Medulla oblongata (tissue), 1 donor: ENCODE measurements at regions not wholly inside any gene's neighbourhood (a gene's known extent, or its start where the extent isn't known, plus 50 kb on each side); places are given as distances from the start of the nearest gene placed in this dataset.

ENCODE experiments used
- DNase-seq: peaks from one replicate; pipeline ENCODE4 v3.0.0-alpha.2; 2015; ENCODE audit errors: extremely low spot score

DNA sequence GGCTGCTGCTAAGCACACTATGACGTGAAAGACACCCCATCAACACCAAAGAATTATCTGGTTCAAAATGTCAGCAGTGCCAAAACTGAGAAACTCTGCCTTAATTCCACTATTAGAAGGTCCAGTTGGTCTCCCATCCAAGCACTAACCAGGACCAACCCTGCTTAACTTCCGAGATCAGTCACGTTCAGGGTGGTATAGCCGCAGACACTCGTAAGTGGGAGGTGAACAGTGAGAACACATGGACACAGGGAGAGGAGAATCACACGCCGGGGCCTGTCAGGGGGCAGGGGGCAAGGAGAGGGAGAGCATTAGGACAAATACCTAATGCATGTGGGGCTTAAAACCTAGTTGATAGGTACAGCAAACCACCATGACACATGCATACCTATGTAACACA lies 83.4 kb downstream of the C13orf42 start:
- DNase-seq = no peak

- no peak for DNase-seq
These were observed 85.1 kb downstream of the C13orf42 start for GRCh38 chr13:51026016-51026415.

DNA sequence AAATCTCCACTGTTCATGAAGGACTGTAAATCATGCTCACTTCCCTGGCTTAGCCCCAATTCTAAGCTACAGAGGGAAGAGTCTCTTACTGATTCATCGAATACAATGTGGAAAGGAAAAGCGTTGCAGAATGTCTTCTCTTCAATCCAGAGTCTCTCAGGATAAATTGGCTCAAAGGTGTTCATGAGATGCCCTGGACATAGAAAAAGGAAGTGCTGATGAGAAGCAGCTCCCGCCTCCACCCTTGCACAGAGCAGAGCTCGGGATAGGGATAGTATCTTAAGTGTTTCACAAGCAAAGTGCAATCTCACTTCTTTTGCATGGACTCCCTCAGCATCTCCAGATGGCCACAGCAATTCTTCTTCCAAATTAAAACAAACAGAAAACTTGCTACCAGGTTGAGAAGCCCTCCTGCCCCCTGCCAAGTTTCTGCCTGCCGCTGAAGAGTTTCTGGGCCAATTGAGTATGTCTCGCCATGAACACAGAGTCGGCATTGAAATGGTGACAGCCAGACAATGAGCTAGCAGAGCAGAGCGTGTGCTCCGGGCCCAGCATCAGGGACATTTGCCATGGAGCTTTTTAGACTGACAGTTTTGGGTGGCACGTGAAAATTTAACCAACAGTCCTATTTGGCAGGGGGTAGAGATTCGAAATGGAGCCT lies 85.7 kb downstream of the C13orf42 start:
- DNase-seq = peak; percentile 22

DNA sequence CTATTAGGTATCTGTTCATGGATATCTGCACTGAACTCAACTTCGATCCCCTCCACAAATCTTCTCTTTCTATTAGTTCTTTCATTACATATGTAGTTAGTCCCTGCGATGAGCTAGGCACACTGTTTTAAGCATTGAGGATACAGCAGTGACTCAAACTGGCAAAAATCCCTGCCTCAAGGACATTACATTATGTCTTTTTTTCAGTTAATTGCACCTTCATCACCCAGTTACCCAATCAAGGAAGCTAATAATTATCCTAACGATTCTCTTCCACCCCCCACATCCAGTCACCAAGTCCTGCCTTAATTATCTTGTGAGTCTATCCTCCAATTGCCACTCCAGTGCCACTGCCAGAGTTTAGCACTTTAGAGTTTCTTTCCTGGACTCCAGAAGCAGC lies 89.3 kb downstream of the C13orf42 start:
- DNase-seq = no peak

- no peak for DNase-seq
These were observed 90.5 kb downstream of the C13orf42 start for GRCh38 chr13:51020600-51020999.

GRCh38 chr13:51019026-51019425 lies 92.0 kb downstream of the C13orf42 start:
- no peak for DNase-seq

GRCh38 chr13:51017516-51017915 lies 93.6 kb downstream of the C13orf42 start:
- DNase-seq = no peak

DNA sequence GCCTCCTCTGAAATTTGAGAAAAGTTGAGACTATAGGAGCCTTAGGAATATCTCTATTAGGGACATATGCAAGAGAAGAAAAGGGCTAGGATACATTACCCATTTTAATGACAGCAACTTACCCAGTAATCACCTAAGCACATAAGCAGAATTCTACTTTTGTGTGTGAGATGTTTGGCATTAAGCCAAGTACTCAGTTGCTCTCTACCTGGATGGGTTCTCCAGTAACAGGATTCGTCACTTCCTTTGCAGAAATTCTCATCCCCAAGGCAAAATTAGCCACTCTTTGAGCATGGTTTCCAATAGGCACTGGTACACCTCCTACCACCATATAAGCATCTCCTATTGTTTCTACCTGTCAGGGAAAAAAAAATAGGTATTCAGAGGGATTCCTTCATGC lies 95.1 kb downstream of the C13orf42 start:
- DNase-seq = no peak

GRCh38 chr13:51009597-51009996 lies 100.0 kb downstream of the RNASEH2B start:
- no peak for DNase-seq

DNA sequence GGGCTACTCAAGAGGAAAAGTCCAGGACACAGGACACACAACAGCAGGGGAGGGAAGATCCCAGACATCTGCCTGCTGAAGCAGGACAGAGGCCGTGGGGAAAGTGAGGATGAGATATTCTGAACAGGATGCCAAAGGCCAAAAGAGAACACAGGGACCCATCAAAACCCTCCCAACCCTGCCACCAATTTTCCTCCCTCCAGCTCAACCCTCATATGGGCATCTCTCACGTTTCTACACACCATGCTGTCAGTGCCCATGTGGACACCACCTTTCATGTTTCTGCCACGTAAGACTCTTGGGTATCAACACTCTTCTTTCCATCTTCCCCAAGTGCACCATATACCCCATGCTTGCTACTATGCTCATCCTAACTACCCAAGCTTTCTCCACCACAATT lies 97.6 kb downstream of the RNASEH2B start:
- DNase-seq = no peak

GRCh38 chr13:51006067-51006845 lies 96.7 kb downstream of the RNASEH2B start:
- no peak for DNase-seq
